Tibial nerve (tissue), 4 donors: ENCODE measurements at regions not wholly inside any gene's neighbourhood (a gene's known extent, or its start where the extent isn't known, plus 50 kb on each side); places are given as distances from the start of the nearest gene placed in this dataset.

Experiments used
- DNase-seq, 2 donors: peaks; one replicate each; pipeline ENCODE4 v3.0.0-alpha.2; 2019; ENCODE audit warnings: low spot score in 2 of 2
- H3K27ac ChIP-seq, 4 donors: fragments of 200-600 bp; sonication (generic) in 3 of 4; one replicate each; pipeline ENCODE4 v1.5.1; 2017 to 2019; ENCODE audit warnings: mild to moderate bottlenecking in 1 of 4
- H3K27me3 ChIP-seq, 2 donors: fragments of 200-600 bp; sonication (generic) in 1 of 2; one replicate each; pipeline versions ENCODE4 v1.5.1 to v1.6.0; 2017 to 2019
- H3K36me3 ChIP-seq, 3 donors: fragments of 200-600 bp; sonication (generic); one replicate each; pipeline ENCODE4 v1.5.1; 2018 to 2019
- H3K4me1 ChIP-seq, 4 donors: fragments of 200-600 bp; sonication (generic) in 3 of 4; one replicate each; pipeline ENCODE4 v1.5.1; 2017 to 2019
- H3K4me3 ChIP-seq, 4 donors: fragments of 200-600 bp; sonication (generic) in 3 of 4; one replicate each; pipeline ENCODE4 v1.5.1; 2017 to 2019; ENCODE audit warnings: mild to moderate bottlenecking in 1 of 4, moderate library complexity in 1 of 4
- H3K9me3 ChIP-seq, 4 donors: fragments of 200-600 bp; sonication (generic) in 3 of 4; one replicate each; pipeline ENCODE4 v1.5.1; 2017 to 2019
- EP300 ChIP-seq, 2 donors: sonication (generic); formaldehyde crosslinking; IDR thresholded peaks; one replicate each; pipeline ENCODE4 v1.6.1; 2017; ENCODE audit warnings: antibody characterized with exemption in 2 of 2, mild to moderate bottlenecking in 1 of 2
- POLR2A ChIP-seq, 2 donors: fragments of 450-650 bp; IDR thresholded peaks; one replicate each; pipeline ENCODE4 v1.6.1; 2017; ENCODE audit warnings: antibody characterized with exemption in 2 of 2, mild to moderate bottlenecking in 2 of 2, moderate library complexity in 2 of 2
- WGBS, 2 donors: methylation state at CpG; one replicate each; pipeline ENCODE4 v1.1.5; 2018; 5-methylcytosine and 5-hydroxymethylcytosine counted together
- TF ChIP-seq, protein P1 (sequence below), 5 experiments: fragments of 200-600 bp in 3 of 5; fragments of 450-650 bp in 2 of 5; sonication (generic) in 3 of 5; IDR thresholded peaks; one replicate each; pipeline ENCODE4 v1.5.1; 2016 to 2019; ENCODE audit warnings: antibody characterized with exemption in 5 of 5, mild to moderate bottlenecking in 3 of 5, moderate library complexity in 2 of 5

DNA sequence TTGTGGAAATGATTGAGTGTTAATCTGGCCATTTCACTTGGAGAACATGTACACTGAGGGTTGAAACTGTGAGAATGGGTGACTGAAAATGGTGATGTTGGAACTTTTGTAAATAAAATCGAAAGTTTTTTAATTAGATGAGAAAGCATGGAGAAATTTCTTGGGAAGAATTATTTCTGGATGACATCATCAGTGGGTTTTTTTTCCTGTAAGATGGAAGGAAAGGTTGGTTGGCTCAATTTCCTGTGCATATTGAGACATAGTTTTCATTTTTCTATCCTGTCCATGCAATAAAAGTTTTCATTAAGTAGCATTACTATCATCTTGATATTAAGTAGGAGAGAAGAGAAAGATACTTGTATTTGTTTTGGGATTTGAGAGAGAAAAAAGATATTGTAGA is 120.6 kb upstream of the HTR2A start:
- TF ChIP-seq POLR2A (IDR thresholded peaks at IDR 0.05) = no peak
- TF ChIP-seq, protein P1, sequence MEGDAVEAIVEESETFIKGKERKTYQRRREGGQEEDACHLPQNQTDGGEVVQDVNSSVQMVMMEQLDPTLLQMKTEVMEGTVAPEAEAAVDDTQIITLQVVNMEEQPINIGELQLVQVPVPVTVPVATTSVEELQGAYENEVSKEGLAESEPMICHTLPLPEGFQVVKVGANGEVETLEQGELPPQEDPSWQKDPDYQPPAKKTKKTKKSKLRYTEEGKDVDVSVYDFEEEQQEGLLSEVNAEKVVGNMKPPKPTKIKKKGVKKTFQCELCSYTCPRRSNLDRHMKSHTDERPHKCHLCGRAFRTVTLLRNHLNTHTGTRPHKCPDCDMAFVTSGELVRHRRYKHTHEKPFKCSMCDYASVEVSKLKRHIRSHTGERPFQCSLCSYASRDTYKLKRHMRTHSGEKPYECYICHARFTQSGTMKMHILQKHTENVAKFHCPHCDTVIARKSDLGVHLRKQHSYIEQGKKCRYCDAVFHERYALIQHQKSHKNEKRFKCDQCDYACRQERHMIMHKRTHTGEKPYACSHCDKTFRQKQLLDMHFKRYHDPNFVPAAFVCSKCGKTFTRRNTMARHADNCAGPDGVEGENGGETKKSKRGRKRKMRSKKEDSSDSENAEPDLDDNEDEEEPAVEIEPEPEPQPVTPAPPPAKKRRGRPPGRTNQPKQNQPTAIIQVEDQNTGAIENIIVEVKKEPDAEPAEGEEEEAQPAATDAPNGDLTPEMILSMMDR (IDR thresholded peaks at IDR 0.05) = no peak
- no peak for TF ChIP-seq EP300 (IDR thresholded peaks at IDR 0.05)
- no peaks in the 10 kb centered on the region for H3K27me3 ChIP-seq
- H3K4me1 ChIP-seq = no peaks in the 10 kb centered on the region
- H3K27ac ChIP-seq = no peak overlapping the region
- no peaks in the 10 kb centered on the region for H3K36me3 ChIP-seq
- no peaks in the 10 kb centered on the region for H3K9me3 ChIP-seq
- DNase-seq = no peak
- no peak overlapping the region for H3K4me3 ChIP-seq
- WGBS, 2 donors = 86 to 100% methylated on average over 1 of the region's 1 CpG

DNA sequence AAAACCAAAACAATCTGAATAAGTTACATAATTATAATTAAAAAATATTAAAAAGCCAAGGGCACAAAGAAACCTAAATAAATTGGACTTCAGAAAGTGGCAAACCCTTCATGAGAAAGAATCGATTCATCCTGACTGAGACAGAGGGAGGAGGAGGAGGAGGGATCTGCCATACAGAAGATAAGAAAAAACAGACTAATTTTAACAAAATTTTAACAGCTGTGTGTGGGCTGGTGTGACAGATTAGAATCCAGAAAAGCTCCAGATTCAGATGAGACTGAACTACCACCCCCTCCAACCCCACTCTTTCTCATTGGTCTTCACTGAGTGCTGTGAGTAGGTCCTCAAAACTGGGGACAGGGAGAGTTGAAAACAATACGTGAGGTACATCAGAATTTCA is 111.5 kb upstream of the HTR2A start:
- Histone ChIP-seq H3K36me3 (no peaks in the 10 kb centered on the region), H3K4me1 (no peaks in the 10 kb centered on the region), H3K27ac (no peak overlapping the region), H3K9me3 (no peaks in the 10 kb centered on the region), H3K27me3 (no peaks in the 10 kb centered on the region), H3K4me3 (no peak overlapping the region)
- WGBS, 2 donors = 79 to 83% methylated on average over 2 of the region's 2 CpGs
- TF ChIP-seq, protein P1 (IDR thresholded peaks at IDR 0.05) = no peak
- TF ChIP-seq POLR2A (IDR thresholded peaks at IDR 0.05) = no peak
- TF ChIP-seq EP300 (IDR thresholded peaks at IDR 0.05) = no peak
- DNase-seq = no peak

DNA sequence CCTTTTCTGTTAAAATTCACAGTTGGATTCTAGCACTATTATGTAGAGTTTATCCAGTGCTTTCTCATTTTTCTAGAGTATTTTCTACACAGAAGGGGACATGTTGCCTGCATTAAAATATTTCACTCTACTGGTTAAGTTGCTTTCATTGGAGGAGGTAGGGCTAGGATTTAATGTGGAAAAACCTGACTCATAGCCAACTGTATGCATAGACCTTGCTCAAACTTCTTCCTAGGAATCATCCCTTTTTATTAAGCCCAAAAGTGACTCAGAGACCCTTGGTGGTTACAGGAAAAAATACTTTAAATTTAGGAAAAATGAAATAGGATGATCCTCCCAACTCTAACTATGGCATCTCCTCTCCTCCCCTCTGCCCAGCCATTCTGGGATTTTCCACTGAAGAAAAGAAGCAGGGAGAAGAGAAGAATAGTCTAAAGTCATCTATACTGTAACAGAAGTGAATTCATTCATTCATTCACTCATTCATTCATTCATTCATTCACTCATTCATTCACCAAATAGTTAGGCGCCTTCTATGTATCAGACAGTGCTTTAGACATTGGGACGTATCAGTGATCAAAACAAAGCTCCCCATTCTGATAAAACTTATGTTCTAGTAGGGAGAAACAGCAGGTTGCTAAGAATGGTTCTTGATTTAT is 109.0 kb upstream of the HTR2A start:
- H3K4me1 ChIP-seq = no peaks in the 10 kb centered on the region
- H3K9me3 ChIP-seq = no peaks in the 10 kb centered on the region
- WGBS, 2 donors = 95 to 99% methylated on average over 2 of the region's 2 CpGs
- H3K27ac ChIP-seq = no peak overlapping the region
- no peak overlapping the region for H3K4me3 ChIP-seq
- DNase-seq = no peak
- TF ChIP-seq, protein P1 (IDR thresholded peaks at IDR 0.05) = no peak
- TF ChIP-seq EP300 (IDR thresholded peaks at IDR 0.05) (no peak), POLR2A (IDR thresholded peaks at IDR 0.05) (no peak)
- no peaks in the 10 kb centered on the region for H3K36me3 ChIP-seq
- no peaks in the 10 kb centered on the region for H3K27me3 ChIP-seq

GRCh38 chr13:47004540-47004939 is 107.7 kb upstream of the HTR2A start:
- Histone ChIP-seq H3K4me1 (no peaks in the 10 kb centered on the region), H3K27me3 (no peaks in the 10 kb centered on the region), H3K4me3 (no peak overlapping the region), H3K36me3 (no peaks in the 10 kb centered on the region), H3K27ac (no peak overlapping the region), H3K9me3 (no peaks in the 10 kb centered on the region)
- no peak for DNase-seq
- TF ChIP-seq EP300 (IDR thresholded peaks at IDR 0.05) (no peak), POLR2A (IDR thresholded peaks at IDR 0.05) (no peak)
- TF ChIP-seq, protein P1 (IDR thresholded peaks at IDR 0.05) = no peak
- 93 to 97% methylated on average over 1 of the region's 1 CpG for WGBS, 2 donors

DNA sequence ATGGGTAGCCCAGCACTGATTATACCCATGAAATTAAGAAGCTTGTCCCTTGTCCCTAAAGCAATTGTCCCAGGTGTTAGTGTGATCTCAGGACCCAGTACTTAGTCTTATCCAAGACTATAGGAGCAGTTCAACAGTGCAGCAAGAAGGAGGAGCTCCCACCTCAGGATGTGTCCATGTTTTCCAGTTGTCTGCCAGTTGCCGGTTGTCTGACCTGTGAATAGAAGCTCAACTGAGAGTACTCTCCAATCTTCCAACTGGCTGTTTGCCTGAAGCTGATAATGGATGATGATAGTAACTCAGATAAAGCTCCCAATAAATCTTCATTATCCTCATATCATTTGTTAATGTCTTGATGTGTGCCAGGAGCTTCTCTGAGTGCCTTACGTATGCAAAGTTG is 107.2 kb upstream of the HTR2A start:
- 52 to 62% methylated on average over 2 of the region's 2 CpGs for WGBS, 2 donors
- DNase-seq = no peak
- Histone ChIP-seq H3K4me1 (no peaks in the 10 kb centered on the region), H3K36me3 (no peaks in the 10 kb centered on the region), H3K27me3 (no peaks in the 10 kb centered on the region), H3K27ac (no peak overlapping the region), H3K4me3 (no peak overlapping the region), H3K9me3 (no peaks in the 10 kb centered on the region)
- TF ChIP-seq EP300 (IDR thresholded peaks at IDR 0.05) (no peak), POLR2A (IDR thresholded peaks at IDR 0.05) (no peak)
- TF ChIP-seq, protein P1 (IDR thresholded peaks at IDR 0.05) = no peak
